Hematopoietic multipotent progenitor cell treated with erythropoietin and hydrocortisone succinate and interleukin-3 and kit ligand, for 15 days (in vitro differentiated cells): ENCODE measurements at regions not wholly inside any gene's neighbourhood (a gene's known extent, or its start where the extent isn't known, plus 50 kb on each side); places are given as distances from the start of the nearest gene placed in this dataset.
A peak's percentile ranks its signal among the peaks of the same experiment; 100 is the strongest.

Experiments
- DNase-seq: peaks from one replicate; pipeline ENCODE4 v3.0.0-alpha.2; 2015; ENCODE audit warnings: low spot score

DNA sequence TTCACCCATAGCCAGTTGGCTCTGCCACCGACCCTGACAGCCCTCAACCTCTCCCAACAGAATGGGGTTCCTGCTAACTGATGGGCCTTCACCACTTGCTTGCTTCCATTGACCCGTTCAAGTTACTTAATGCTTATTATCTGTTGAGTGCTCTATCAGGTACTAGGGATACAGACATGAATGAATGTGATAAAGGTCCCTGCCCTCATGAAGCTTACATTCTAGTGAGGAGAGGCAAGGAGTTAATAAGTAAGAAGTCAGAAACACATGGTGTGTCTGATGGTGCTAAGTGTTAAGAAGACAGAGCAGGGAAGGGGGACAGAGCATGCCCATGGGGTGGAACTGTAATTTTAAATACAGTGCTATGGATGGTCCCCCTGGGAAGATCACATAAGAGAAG, 107.5 kb upstream of the JUN start:
- no peak for DNase-seq

DNA sequence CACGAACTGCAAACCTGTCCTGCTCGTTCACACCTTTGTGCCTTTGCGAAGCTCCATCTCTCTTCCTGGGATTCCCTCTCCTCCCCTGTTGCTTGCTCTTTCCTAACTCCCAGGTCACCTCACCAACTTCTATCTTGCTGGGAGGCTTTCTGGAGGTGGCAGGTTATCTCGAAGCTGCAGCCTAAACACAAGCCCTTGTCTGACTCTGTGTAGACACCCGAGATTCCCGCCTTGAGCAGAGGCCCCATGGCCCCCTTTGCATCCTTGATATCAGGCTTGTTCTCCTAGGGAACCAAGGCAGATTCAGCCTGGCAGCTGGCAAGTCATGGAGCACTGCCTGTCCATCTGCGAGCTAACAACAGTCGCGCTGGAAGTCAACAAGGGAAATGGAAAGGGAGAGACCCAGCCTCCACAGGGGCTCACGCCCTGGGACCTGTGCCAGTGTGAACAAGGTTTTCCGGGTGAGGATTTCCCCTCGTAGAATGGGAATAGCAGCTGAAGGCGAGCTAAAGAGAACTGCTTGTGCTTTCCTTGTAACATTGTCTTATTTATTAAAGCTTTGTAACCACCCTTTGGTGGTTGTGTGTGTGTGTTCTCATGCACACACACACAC, 109.5 kb upstream of the JUN start:
- DNase-seq: no peak

- DNase-seq: no peak
These were observed 111.2 kb upstream of the JUN start for GRCh38 chr1:58895082-58895481.

DNA sequence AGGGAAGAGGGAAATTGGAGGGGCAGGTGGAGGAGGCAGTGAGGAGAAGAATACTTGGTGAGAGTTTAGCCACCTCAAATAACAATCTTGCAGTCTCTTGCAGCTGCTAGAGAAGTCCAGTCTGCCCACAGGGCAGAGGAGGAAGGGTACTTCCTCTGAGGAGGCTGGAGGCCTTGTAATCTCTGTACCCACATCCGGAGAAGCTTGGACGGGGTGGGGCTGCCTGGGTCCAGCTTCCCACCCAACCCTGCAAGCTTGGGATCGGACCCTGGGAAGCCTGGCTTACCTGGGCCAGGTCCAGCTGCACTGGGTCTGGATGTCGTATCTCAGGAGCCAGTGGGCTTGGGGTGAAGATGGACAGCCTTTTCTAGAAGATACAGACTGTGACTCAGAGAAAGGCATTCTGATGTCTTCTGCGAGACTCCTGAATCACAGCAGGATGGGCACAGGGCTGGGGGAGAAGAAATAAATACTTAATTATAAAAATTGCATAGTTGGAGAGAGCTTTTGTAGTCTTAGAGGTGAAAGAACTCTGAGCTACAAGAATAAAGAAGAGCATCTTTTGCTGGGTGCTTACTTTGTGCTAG, 111.8 kb upstream of the JUN start:
- DNase-seq: no peak

DNA sequence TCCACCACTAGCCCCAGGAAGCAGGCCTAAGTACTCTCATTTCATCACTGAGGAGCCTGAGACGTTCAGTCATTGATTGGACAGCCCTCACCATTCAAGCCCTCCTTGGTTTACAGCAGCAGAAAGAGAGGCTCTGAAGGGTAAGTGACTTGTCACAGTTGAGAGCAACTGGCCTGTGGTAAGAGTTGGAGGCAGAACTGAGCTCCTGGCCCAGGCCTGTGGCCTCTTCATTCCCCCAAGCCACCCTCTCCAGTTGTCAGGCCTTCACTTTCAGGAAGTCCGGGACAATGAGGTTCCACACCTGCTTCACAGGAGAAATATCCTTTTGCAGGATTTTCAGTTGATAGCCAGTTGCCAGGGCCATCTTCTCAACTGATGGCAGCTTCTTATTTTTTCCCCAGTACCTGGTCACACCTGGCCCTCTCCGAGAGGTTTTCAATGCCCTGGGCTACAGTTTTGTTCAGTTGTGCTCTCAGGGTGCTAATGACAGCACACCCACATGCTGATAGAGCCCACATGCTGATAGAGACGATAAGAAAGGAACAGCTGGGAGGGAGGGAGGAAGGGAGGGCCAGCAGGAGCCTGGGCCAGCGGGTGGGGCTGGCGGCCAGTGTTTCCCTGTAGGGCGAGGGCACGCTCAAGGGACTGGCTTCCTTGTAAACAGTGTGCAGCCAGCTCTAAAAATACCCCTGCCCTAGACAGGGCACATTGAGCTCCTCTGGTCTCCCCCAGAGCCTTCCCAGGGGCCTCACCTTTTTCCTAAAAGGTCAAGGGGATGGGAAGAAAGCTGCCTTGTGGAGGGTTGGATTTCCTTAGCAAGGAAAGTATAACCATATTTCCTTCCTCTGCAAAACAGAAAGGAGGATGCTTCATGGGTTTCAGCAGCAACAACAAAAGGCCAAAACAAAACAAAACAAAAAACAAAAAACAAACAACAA, 112.7 kb upstream of the JUN start:
- peak; percentile 37 for DNase-seq

GRCh38 chr1:58898739-58899586, 115.1 kb upstream of the JUN start:
- peak; percentile 55 for DNase-seq

- DNase-seq: no peak
These were observed 115.9 kb upstream of the JUN start for GRCh38 chr1:58899587-58900271.

DNA sequence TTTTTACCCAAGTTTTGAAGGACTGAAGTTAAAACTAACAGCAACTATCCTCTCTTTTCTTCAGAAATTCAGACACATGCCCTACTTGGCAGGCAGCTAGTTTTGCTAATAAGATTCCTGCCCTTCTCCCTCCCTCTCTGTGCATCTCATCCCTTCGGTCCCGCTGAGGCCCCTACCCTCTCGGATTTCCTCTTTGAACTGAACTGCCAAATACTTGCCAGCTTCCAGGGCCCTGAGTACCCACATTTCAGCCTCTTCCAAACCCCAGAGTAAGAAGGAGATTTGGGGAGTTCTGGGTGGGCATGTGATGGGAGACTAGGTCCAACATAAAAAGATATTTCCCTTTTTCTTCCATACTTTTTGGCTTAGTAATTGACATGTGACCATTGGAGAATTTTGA, 116.5 kb upstream of the JUN start:
- no peak for DNase-seq

DNA sequence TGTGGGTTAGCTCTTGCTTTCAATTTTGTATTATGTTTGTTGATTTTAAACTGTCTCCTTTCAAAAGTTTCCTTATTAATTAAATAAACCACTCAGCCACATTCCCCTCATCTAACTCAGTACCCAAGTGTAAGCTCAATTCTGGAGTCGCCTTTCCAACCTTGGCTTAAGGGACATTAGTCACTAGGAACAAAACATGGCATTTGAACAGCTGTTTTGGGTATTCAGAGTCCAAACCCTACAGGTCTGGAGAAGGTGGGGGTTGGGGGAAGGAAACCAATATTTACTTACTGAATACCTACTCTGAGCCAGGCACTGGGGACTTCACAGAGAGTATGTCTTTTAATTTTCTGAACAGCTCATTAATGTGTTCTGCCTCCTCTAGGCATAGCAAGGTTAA, 117.2 kb upstream of the JUN start:
- no peak for DNase-seq

GRCh38 chr1:58902830-58903513, 119.1 kb upstream of the JUN start:
- no peak for DNase-seq

DNA sequence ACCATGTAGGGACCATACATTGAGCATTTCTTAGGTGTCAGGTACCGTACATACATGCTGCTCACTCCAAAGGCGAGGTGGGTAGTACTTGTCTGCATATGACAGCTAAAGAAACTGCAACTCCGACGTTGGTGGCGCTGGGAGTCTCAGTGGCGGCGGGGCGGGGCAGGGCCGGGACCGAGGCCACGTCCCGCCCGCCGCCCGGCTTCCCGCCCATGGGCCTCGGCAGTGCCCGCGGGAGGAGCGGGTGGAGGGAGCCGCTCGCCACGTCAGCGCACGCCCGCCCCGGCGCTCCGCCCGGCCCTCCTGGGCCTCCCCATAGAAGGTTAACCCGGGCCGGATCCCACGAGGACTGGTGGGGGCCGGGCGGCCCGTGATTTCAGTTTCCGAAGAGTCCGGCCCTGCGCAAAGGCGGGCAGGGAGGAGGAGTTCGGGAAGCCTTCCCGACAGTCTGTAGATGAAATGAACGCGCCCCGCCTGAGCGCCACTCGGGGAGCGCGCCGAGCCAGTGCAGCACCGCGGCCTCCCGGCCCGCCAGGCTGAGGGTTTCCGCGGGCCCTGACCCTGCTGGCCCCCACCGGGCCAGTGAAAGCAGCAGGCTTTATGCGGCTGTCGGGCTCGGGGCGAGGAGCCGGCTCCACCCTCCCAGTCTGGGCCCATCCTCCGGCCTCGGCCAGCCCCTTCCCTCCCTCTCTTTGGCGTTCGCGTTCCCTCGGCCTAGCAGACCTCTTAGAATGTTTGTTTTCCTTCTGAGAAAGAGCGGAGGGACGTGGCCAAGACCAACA, 119.9 kb upstream of the JUN start:
- DNase-seq: peak; percentile 77

DNA sequence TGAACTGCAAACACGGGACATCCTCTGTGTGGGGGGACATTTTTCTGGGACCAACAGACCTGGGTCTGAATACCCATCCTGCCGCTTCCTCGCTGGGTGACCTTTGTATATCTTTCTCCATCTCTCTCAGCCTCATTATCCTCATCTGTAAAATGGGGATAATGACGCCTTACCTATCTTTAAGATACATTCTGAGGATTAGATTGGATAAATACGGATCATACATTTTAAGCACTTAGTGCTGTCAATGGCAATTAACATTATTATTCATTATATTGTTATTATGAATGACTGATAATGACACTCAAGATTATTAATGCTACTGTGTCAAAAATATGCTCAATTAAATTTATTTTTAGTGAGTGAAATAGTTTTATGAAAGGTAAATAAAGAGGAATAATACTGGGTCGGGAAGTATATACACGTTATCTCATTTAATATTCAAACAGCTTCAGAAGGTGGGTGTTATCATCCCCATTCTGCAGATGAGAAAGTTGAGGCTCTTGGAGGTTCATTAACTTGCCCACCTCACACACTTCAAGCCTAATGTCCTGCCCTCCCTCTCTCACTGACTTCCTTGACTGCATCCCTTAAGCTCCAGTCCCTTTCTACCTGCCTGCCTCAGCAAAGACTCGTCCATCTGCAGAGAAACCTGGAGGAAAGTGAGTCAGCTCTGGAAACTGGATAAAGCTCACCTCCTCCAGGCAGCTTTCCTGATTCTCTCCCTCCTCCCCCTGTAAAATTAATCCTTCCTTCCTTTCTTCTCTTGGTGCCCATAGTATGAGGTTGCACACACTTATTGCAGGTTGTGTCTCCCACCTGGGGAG, 120.7 kb upstream of the JUN start:
- no peak for DNase-seq

GRCh38 chr1:58905126-58905490, 121.3 kb upstream of the JUN start:
- no peak for DNase-seq

DNA sequence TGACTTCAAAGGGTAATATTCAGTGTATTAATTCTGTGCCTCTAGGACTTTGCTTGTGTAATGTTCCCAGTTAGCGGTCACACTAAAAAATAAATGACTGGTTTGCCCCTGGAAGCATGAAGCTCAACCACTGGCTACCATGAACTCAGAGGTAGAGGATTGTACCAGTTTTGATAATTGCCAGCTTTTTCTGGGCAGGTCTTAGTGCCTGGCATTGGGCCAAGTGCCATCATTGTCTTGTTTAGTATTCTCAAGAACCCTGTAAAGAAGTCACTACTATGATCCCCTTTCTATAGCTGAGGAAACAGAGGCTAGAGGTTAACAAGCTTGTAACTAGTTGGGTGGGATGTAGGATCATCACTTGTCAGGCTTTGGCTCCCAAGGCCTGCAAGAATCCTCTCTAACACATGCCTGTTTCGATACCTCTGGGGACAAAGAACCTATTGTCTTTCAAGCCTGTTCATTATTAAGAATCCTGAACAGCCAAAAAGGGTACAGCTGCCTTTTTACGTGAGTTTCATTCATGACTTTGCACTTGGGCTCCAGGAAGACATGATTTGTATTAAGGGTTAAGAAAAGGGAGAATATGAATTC, 121.9 kb upstream of the JUN start:
- DNase-seq: no peak

DNA sequence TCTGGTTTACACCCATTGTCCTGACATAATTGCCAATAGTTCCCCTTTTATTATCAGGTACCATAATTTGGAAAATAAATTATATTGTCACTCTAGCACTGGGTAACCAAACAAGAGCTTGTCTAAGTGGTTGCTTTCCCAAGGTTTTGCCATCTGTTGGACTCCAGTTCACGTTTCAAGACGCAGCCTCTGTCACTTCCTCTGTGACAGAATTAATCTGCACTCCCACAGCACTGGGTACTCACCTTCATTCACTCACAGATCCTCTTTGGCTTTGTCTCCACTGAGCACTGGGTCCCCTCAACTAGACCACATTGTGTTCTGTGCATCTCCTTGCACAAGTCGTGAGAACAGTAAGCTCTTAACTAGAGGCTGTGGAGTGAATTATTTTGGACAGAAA, 123.6 kb upstream of the JUN start:
- DNase-seq: no peak

GRCh38 chr1:58908561-58909560, 125.0 kb upstream of the JUN start:
- no peak for DNase-seq

DNA sequence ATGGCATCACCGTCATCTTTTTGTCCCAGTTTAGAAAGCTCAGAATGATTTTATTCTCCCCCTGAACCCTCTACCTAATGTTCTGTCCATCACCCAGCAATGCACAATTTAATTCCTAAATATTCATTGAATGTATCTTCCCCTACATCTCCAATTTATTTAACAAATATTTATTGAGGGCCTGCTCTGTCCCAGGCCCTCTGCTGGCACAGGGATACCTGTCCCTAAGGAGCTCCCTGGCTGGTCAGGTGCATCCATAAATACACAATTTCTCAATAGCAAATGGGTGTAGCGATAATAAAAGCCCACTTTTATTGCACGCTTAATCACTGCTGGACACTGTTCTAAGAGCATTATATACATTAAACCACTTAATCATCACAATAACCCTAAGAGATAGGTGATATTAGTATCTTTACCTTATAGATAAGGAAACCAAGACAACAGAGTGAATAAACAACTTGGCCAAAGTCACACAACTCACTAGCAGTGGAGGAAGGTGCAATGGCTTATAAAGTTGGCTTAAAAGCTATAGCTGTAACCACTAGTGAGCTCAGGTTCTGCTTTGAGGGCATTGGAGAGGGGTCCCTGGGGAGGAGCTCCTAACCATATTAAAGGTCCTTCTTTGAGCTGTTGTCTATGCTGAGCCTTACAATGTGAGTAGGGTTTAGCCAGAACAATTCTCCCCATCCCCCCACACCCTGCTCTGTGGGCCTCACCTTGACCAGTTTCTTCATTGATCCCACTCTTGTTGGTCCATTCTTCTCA, 126.3 kb upstream of the JUN start:
- DNase-seq: no peak
